ENCODE measurements at regions not wholly inside any gene's neighbourhood (a gene's known extent, or its start where the extent isn't known, plus 50 kb on each side); places are given as distances from the start of the nearest gene placed in this dataset.
A peak's percentile ranks its signal among the peaks of the same experiment; 100 is the strongest.

DNA sequence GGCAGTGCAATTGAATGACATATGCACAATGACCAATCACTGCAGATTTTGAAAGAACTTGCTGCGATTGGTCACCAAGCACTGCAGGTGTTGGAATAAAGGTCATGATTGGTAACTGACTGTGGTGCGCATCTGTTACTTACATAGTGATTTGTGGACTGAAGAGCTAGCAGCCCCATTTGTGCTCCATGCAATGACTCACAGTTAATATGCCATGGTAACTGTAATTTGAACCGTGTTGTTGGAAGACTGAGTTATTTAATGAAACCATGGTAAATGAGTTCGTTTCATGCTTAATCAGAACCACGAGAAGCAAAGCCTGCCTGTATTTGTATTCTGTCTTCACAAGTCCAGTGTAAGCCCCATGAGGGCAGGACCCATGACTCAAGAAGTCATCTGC is 220.5 kb downstream of the TJP1 start:
- no peak for DNase-seq

DNA sequence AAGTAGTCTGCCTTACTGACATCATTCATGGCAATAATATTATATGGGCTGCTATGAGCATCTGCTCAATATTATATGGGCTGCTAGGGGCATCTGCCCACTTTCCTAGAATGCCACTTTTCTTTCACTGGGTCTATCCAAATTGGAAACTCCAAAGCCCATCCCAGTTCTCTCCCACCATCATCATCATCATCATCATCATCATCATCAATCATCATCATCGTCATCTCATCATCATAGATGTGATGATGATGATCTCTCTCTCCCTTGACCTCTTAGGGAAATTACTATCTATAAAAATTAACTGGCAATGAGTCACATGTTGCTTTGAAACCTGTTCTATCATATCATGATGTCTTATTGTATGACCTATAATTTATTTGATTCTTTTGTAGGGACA is 222.0 kb downstream of the TJP1 start:
- DNase-seq = no peak

GRCh38 chr15:29596266-29596665 is 226.0 kb downstream of the TJP1 start:
- no peak for DNase-seq

GRCh38 chr15:29593629-29594028 is 228.6 kb downstream of the TJP1 start:
- no peak for DNase-seq

GRCh38 chr15:29593111-29593510 is 229.2 kb downstream of the TJP1 start:
- DNase-seq = no peak

GRCh38 chr15:29590701-29591100 is 231.6 kb downstream of the TJP1 start:
- DNase-seq = no peak

- DNase-seq = no peak
Observed at GRCh38 chr15:29589975-29590374, 232.3 kb downstream of the TJP1 start.

DNA sequence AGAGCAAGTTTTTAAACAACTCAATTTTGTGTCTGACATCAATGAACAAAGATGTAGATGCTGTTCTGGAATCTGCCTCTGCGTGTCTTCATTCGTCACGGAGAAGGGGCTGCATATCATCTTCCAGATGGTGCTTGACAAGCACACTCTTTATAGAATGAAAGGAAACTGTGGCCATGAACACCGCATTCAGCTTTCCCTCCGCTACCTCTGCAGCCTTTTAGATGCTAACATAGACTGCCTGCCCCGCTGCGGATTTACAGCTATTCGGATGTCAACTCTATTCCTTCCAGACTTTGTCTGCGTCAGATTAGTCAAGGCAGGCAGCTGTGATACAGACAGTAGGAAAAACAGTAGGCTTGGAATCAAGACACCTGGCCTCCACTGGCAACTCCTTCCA is 232.9 kb downstream of the TJP1 start:
- no peak for DNase-seq

GRCh38 chr15:29573197-29573838 is 248.9 kb downstream of the TJP1 start:
- no peak for DNase-seq

DNA sequence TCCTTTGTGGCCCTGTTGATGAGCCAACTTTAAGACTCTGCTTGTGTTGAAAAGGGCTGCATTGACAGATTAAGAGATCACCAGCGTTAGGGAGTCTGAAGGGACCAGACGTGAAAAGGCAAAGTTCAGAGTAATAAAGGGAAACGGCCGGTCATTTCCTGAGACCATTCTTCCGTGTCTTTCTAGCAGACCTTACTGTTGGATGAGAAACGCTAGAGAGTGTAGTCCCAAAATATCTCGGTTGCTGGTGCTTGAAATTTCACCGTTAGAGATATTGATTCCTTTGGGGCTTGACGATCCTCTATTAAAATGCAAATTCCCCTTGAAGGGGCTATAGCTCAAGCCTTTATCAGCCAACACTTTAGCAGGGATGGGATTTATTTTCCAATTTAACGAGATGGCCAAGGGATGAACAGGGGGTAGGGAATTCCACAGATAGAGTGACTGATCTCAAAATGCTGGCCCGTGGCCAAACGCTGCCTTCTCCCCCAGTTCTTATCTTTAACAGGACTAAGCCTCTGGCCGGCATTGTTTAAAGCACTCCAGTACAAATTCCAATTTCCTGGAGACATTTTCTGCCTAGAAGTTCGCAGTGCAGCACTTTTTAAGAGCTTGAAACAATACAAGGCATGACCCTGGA is 250.4 kb downstream of the TJP1 start:
- DNase-seq = no peak

GRCh38 chr15:29570948-29571791 is 251.1 kb downstream of the TJP1 start:
- peak in 1 of 5 experiments; percentile 29 for DNase-seq

- no peak for DNase-seq
Observed at GRCh38 chr15:29570121-29570947, 251.9 kb downstream of the TJP1 start.

DNA sequence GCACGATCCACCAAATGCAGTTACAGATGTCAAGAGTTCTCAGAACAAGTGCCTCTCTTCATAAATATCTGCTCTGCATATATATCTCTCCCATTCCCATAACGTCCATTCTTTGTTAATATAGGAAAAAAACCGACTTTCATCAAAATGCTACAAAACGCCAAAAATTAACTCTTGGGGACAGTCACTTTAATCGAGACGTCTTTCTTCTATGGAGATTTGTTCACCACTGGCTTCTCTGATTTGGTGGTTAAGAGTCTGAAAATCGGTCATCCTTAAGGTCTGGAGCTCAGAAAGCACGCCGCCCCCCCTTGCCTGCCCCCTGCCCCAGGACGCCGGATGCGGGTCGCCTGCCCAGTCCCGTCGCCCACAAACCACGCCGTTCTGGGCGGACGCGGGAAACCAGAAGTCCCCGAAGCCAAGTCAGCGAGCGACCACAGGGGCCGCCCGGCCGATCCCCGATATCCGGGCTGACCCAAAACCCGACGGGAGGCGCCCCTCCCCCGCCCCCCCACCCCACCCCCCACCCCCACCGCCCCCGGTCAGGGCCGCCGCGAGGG is 252.7 kb downstream of the TJP1 start:
- no peak for DNase-seq

- DNase-seq = no peak
Observed at GRCh38 chr15:29568840-29569532, 253.3 kb downstream of the TJP1 start.

DNA sequence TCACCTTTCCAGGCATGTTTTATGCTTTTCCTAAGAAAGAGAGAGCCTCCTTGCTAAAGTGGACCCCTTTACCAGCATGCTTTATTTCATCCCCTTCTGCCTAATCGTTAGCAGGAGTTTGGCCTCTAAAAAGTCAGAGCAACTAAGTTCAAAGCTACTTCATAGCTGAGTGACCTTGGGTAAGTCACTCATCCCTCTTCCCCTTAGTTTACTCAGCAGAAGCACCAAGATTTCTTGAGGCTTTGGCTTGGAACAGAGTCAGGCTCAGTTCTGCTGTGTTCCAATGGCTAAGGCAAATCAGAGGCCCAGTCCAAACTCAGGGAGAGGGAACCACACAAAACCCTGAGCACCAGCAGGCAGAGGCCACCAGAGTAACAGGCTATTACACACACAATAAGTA is 254.9 kb downstream of the TJP1 start:
- no peak for DNase-seq

- DNase-seq = no peak
Observed at GRCh38 chr15:29566914-29567313, 255.4 kb downstream of the TJP1 start.

DNA sequence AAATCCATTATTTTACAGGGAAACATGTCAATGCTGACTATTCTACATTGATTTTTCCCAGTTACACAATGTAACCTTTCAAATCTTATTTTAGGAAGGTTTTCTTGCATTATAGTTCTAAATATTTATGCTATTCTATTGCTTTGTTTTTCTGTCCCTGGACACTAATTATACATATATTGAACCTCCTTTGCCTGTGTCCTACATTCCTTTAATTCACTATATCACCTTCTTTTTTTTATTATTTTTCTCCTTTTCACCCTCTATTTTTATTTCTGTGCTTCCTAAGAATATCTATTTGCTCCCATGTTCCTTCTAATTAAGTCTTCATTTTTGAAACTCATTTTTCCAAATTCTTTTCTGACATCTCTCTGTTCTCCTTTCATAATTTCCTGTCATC is 259.2 kb downstream of the TJP1 start:
- DNase-seq = no peak

DNA sequence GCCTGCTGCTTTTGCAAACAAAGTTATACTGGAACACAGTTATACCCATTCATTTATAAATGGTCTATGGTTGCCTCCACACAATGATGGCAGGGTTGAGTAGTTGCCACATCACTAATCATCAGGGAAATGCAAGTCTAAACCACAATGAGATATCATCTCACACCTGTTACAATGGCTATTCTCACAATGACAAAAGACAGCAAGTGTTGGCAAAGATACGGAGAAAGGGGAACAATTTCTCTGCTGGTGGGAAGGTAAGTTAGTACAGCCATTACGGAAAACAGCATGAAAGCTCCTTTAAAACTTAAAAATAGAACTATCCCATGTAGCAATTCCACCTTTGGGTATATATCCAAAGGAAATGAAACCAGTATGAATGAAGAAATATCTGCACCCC is 261.4 kb downstream of the TJP1 start:
- DNase-seq = no peak

- no peak for DNase-seq
Observed at GRCh38 chr15:29558261-29558660, 264.0 kb downstream of the TJP1 start.

GRCh38 chr15:29557171-29557570 is 265.1 kb downstream of the TJP1 start:
- no peak for DNase-seq

DNA sequence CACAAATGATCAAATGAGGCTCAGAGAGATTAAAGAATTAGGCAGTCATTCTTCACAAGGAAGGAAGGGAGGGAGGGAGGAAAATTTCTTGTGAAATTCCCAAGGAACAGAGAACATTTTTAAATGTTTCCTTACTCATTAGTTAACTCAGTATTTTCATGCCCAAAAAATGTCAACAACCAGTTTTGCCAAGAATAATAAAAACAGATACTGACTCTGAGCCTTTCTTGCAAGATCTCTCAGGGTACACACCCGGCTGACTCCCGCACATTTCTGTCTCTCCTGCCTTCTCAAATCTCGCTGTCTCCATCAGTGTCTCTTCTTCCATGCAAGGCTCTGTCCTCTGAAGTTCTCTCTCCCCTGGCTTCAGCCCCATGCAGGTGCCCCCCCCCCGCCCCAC is 265.9 kb downstream of the TJP1 start:
- DNase-seq = no peak

DNA sequence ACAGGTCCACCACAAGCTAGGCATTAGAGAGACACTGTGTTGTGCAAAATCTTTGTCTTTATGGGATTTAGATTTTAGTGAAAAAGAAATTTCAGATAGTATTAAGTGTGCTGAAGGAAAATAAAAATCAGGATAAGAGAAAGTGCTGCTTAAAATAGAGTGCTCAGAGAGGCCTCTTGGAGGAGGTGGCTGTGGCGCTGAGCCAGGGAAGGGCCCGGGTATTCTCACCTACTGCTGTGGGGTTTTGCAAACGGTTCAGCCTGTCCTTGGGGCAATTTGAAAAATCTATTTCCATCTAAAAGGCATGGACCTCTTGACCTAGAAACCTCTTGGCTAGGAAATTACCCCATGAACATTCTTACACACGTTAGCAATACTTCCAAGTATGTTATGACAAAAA is 267.7 kb downstream of the TJP1 start:
- DNase-seq = no peak

All from T-helper 2 cell (primary cell).